Retinal pigment epithelial cell (primary cell): ENCODE measurements at regions not wholly inside any gene's neighbourhood (a gene's known extent, or its start where the extent isn't known, plus 50 kb on each side); places are given as distances from the start of the nearest gene placed in this dataset.

Source experiments
- DNase-seq: peaks from one replicate; pipeline ENCODE4 v3.0.0-alpha.2; 2010; ENCODE audit warnings: low read depth
- H3K4me3 ChIP-seq: 2 replicates; pipeline ENCODE4 v1.5.1; 2011; ENCODE audit warnings: mild to moderate bottlenecking, low read length, control low read depth, moderate library complexity
- CTCF ChIP-seq: conservative IDR thresholded peaks from 2 replicates; pipeline ENCODE4 v1.5.1; 2011; ENCODE audit warnings: low read depth, low read length, control low read depth, inconsistent platforms

GRCh38 chr3:124091716-124092115 is 99.8 kb upstream of the ROPN1 start:
- no peak overlapping the region for H3K4me3 ChIP-seq
- no peak for TF ChIP-seq CTCF
- no peak for DNase-seq

- no peak for TF ChIP-seq CTCF
- no peak overlapping the region for H3K4me3 ChIP-seq
- DNase-seq = peak; percentile 47
Observed at GRCh38 chr3:124092811-124093210, 100.9 kb upstream of the ROPN1 start.

- H3K4me3 ChIP-seq = no peak overlapping the region
- TF ChIP-seq CTCF = no peak
- no peak for DNase-seq
Observed at GRCh38 chr3:124094496-124094895, 102.6 kb upstream of the ROPN1 start.

- TF ChIP-seq CTCF = no peak
- no peak for DNase-seq
- no peak overlapping the region for H3K4me3 ChIP-seq
Observed at GRCh38 chr3:124097362-124098131, 105.6 kb upstream of the ROPN1 start.

- H3K4me3 ChIP-seq = no peak overlapping the region
- DNase-seq = no peak
- no peak for TF ChIP-seq CTCF
Observed at GRCh38 chr3:124101643-124102042, 109.7 kb upstream of the ROPN1 start.

- no peak overlapping the region for H3K4me3 ChIP-seq
- no peak for DNase-seq
- no peak for TF ChIP-seq CTCF
Observed at GRCh38 chr3:124107104-124107890, 115.4 kb upstream of the ROPN1 start.

GRCh38 chr3:124108446-124108845 is 116.5 kb upstream of the ROPN1 start:
- H3K4me3 ChIP-seq = no peak overlapping the region
- TF ChIP-seq CTCF = no peak
- DNase-seq = no peak
